NCI-H1092 (cell line): ENCODE measurements at regions not wholly inside any gene's neighbourhood (a gene's known extent, or its start where the extent isn't known, plus 50 kb on each side); places are given as distances from the start of the nearest gene placed in this dataset.
"Not testable (repeated sequence)": the region's sequence is repeated elsewhere in the genome, so short reads cannot be mapped to it uniquely, and the experiment has no call there.

Experiments used
- DNase-seq: peaks from one replicate; lab custom pipeline; 2025; lab: John Stamatoyannopoulos, UW

DNA sequence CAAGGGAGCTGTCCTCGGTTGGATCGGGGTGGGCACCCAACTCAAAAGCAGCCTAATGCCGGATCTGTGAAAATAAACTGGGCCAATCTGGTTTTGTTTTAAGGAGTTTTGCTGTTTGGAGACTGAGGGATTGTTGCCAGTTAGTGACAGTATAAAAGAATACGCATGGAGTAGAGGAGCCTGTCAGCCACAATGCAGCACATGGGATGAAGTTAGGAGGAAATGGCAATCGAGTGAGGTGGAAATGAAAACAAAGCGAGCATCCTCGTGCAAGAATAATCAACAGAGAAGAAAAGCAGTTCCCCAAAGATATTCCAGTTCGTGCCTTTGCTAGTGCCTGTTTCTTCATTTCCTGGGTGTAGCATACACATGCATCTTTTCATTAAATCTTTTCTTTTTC lies 108.4 kb upstream of the RORA start:
- no peak for DNase-seq

DNA sequence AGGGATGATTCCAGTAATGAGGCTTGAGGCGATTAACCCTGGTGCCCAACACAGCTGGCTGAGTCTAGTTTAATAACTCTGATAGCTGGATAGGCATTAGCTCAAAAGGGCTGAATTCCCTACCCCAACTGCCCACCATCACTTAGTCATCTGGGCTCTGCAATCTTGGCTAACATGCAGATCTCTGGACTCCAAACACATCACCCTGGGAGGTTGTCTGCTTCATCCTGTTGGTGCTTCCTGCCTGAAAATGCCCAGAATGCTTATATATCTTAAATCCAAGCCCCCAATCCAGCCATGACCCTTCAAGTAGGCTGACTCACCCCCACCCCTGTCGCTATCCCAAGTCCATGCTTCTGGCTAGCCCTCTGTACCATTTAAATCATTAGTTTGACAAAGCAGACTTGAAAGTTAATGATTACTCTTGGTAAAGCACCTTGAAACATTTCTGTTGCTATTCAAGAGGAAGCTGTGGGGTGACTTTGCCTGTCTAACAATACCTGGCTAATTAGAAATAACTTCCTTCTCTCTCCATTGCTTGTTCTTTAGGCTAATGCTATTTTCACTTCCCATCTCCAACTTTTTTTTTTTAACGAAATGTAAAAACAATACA lies 107.0 kb upstream of the RORA start:
- DNase-seq = no peak

DNA sequence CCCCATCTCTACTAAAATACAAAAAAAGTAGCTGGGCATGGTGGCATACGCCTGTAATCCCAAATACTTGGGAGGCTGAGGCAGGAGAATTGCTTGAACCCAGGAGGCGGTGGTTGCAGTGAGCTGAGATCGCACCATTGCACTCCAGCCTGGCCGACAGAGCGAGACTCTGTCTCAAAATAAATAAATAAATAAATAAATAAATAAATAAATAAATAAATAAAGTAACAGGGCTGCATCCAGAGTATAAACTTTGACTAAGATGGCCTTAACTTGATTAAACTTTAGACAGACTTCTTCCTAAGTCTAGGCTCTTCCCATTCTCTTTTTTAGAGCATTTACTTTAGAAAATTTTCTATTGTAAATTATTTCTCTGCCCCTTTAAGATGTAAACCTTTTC lies 105.6 kb upstream of the RORA start:
- DNase-seq = not testable (repeated sequence)

DNA sequence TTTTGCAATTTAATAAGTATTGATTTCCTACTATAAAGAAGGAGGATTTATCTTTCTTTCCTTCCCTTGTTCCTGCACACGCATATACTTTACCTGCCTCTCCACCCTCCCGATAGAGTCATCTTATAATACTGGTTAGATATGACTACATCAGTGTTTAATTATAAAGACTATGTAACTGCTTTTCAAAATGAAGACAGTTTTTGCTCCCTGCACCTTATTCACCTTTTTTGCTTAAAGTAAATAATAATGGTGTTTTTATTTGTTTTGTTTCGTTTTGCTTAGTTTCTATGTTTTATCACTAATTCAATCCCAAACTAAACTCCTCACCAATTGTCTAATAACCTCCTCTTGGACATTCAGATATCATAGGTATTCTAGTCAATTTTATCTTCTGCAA lies 101.9 kb upstream of the RORA start:
- no peak for DNase-seq

DNA sequence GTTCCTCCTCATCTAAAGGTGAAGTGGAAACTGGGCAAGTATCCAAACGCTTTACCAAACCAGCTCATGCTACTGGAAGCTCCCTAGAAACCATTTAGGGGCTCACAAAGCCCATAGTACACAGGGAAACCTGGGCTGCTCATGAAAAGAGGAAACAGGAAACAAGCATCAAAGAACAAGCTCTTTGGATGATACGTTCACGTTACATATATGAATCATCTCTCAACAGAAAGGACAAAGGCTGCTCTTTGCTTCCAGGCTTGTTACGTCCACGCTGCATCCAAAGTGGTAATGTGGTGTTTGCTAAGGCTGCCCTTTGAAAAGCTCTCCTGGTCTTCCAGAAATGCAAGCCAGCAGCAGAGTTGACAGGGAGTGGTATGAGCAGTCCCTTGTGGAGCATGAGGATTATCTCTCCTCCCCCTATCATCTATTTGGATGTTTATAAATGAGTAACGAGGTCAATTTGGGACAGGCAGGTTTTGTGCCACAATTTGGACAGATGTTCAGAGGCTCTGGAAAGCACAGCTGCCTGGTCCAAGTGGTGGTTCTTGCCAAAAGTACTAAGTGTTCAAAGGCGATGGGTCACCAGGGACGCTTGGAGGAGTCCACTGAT lies 98.0 kb upstream of the RORA start:
- DNase-seq = peak; percentile 97

DNA sequence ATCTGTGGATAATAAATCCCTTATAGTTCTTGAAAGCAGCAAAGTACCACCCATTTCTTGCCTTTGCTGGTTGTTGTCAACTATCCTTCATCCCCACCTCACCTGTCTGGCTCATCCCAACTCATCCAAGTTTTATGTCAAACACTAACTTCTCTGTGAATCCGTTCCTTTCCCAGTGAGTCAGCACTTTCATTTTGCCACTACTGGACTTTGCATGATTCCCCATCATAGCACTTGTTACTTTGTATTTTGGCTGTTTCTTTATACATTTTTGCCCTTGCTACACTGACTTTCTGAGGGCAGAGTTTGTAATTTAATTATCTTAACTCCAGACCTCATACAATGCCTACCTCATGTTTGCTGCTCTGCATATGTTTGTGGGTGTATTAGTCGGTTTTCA lies 90.8 kb upstream of the RORA start:
- DNase-seq = no peak

DNA sequence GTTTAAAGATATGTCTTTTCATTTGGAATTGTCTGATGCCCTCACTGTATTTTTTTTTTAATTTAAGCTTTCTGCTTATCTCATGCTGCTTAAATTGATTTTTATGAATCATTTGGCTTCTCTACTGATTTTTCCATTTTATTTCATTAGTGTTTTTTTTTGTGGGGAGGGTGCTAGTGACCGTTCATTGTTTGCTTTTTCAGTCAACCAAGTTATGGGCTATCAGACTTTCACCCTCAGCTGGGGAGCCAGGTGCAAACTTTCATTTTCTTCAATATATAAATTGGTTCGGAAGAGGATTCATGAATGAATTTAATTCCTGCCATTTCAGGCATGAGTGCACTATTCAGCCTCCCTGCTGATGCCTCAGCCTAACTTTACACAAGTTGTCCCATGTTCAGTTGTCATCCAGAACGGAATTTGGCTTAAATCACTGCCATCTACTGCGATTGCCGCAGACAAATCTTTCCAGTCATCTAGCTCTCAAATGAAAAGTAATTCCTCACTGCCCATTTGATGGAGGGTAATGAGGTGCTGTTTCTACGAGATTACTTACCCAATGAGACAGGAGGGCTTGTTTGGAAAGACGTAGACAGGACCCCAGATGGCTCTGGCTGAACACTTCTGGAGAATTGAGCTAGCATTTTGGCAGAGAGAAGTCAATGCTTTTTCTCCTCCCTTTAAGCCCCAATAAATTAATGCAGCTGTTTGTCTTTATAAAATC lies 89.9 kb upstream of the RORA start:
- DNase-seq = no peak

DNA sequence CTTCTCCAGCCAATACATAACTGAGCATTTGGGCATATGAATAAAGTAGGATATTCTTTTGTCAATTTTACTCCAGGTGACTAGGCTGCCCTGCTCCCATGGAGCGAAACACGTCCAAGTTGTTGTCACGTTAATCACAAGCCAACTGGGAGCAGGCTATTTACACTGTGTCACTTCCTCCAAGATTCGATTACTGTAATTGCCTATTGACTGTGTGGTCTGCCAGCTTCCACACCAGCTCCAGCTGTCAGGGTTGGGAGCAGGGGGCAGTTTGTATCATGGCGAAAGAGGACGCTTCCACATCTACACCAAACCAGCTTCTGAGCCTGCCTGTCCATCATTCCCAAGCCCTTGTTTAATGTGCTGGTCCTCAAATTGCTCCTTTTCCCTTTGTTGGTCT lies 89.2 kb upstream of the RORA start:
- peak; percentile 84 for DNase-seq

GRCh38 chr15:61315471-61315870 lies 86.4 kb upstream of the RORA start:
- DNase-seq = no peak

- no peak for DNase-seq
Measured at GRCh38 chr15:61314427-61314826, 85.3 kb upstream of the RORA start.

DNA sequence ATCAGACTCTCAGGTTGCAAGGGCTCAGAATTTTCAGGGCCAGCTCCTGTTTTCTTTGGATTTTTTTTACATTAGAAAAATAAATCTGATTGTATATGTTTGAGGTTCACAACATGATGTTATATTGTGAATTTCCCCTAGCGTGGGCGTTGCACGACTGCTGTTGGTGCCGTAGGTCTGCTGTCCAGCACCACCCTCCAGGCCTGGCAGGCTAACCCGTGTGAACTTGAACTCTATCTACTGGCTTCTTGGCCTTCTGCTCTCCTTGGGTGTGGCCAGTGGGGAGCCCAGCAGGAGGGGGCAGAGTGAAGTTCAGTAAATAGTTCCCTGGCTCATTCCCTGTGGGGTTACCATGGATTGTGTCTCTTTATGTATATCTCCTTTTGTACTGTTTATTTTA lies 80.5 kb upstream of the RORA start:
- no peak for DNase-seq

DNA sequence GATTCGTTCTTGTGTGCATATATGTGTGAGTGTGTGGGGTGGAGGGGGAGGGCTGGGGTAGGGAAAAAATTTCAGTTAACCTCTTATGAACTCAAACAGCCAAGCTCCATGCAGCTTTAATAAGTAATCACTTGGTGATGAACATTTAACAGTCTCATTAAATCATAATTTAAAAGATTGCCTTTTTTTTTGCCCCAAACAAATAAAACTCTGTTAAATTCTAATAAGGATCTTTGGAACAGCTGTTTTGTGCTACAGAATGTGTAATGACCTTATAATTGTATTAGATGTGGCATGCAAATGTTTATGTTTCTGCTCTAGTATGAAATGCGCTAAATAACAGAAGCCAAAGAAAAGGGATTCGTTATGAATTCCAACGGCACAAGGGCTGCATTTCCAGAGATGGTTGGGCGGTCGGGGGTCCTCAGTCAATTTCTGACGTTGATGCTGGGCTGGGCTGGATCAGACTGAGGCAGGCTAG lies 80.0 kb upstream of the RORA start:
- no peak for DNase-seq

- no peak for DNase-seq
Measured at GRCh38 chr15:61308437-61308836, 79.3 kb upstream of the RORA start.

- no peak for DNase-seq
Measured at GRCh38 chr15:61307474-61307873, 78.4 kb upstream of the RORA start.

DNA sequence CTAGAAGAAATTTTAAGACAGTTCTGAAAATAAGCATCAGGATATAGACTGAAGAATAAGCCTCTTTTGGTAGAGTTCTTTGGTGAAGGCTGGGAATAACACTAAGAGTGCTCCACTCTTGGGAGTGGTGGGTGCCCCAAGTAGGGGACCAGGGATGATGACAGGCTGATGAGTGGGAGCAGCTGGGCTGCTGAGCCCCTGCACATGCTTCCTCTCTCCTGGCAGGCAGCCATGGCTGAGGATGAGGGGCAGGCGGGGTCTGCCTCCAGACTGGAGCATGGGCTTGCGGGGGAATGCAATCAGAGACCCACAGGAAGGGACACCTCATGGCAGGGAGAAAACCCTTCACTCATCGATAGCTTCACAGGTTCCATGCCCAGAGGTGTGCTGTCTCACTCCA lies 72.6 kb upstream of the RORA start:
- no peak for DNase-seq

DNA sequence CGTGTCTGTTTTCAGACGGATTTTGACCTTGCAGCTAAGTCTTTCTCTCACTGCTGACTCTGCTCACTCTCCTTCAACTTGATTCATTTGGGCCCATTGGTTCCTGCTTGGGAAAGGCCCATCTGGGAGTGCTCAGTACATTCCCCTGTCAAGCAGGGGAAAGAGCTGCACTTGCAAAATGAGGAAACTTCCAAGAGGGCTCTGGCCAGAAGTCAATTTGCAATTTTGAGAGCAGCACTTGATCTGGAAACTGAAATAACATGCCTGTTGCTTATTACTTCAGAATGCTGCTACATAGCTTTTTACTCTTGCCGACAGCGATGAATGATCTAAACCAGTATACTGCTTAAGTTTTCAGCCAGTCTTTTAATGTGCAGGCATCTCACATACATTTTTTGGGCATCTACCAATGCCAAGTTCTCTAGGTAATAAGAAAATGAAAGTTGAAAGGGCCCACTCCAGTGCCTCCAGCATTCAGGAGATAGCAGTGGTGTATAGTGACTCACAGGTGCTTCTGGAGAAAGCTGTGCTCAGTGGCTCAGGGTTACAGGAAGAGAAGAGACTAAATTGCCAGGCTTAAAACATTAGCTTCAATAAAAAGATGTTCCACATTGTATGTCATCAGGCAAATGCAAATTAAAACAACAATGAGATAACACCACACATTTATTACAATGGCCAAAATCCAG lies 70.1 kb upstream of the RORA start:
- no peak for DNase-seq

- DNase-seq = no peak
Measured at GRCh38 chr15:61295239-61295638, 66.1 kb upstream of the RORA start.

- DNase-seq = no peak
Measured at GRCh38 chr15:61282661-61283060, 53.6 kb upstream of the RORA start.

DNA sequence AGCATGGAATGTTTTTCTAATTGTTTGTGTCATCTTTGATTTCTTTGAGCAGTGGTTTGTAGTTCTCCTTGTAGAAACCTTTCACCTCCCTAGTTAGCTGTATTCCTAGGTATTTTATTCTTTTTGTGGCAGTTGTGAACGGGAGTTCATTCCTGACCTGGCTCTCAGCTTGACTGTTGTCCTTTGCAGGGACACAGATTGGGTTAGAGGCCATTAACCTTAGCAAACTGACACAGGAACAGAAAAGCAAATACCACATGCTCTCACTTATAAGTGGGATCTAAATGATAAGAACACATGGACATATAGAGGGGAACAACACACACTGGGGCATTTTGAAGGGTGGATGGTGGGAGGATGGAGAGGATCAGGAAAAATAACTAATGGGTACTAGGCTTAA lies 52.2 kb upstream of the RORA start:
- DNase-seq = no peak
